Activated CD8-positive, alpha-beta T cell treated with anti-CD3 and anti-CD28 coated beads, Interleukin-2, amount 10 ng/mL, durations not matched to agents 7 days and 5 days (primary cell): ENCODE measurements at regions not wholly inside any gene's neighbourhood (a gene's known extent, or its start where the extent isn't known, plus 50 kb on each side); places are given as distances from the start of the nearest gene placed in this dataset.

Experiments
- ATAC-seq: fragments of 150-1000 bp; cut with Tn5 transposase; one replicate; pipeline ENCODE4 v1.10.0; 2021; ENCODE audit warnings: moderate library complexity
- CTCF ChIA-PET: fragments of 350-600 bp; sonication (Branson Sonifier 250); formaldehyde crosslinking; loops from one replicate; lab custom pipeline; 2021; ENCODE audit warnings: antibody characterized with exemption; lab: Charles Lee
- POLR2A ChIA-PET: fragments of 350-600 bp; sonication (Branson Sonifier 250); formaldehyde crosslinking; loops from one replicate; lab custom pipeline; 2021; ENCODE audit warnings: antibody characterized with exemption; lab: Charles Lee
- DNase-seq: peaks from one replicate; pipeline ENCODE4 v3.0.0-alpha.2; 2020
- H3K27ac Mint-ChIP-seq: one replicate; pipeline ENCODE4 v1.8.0; 2021; ENCODE audit warnings: mild to moderate bottlenecking, mixed read lengths
- H3K27me3 Mint-ChIP-seq: one replicate; pipeline ENCODE4 v1.8.0; 2021; ENCODE audit warnings: low read depth, mixed read lengths
- H3K36me3 Mint-ChIP-seq: one replicate; pipeline ENCODE4 v1.8.0; 2021; ENCODE audit warnings: low read depth, mixed read lengths
- H3K4me1 Mint-ChIP-seq: one replicate; pipeline ENCODE4 v1.8.0; 2021; ENCODE audit warnings: low read depth, mixed read lengths
- H3K4me3 Mint-ChIP-seq: one replicate; pipeline ENCODE4 v1.8.0; 2021; ENCODE audit warnings: mild to moderate bottlenecking, mixed read lengths
- H3K9me3 Mint-ChIP-seq: one replicate; pipeline ENCODE4 v1.8.0; 2022; ENCODE audit warnings: mixed read lengths; ENCODE audit not compliant: insufficient read depth

DNA sequence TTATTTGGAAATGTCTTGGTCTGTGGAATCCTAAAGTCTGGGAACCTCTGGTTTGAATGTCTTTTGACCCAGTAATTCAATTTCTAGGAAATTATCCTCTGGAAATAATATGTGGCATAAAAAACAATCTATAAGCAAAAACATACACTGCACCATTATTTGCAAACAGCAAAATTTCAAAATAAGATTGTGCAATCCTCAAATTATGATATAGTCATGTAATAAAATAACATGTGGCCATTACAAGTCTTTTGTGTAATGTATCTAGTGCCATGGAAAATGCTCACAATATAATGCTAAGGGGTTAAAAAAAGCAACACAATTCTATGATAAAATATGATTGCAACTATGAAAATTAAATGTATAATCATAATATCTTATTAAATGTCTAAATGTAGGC is 312.9 kb upstream of the RUNX1 start:
- H3K9me3 Mint-ChIP-seq, result no peaks in the 10 kb centered on the region
- ChIA-PET CTCF (no interaction called here), POLR2A (no interaction called here)
- H3K27me3 Mint-ChIP-seq, result no peaks in the 10 kb centered on the region
- H3K4me1 Mint-ChIP-seq, result no peaks in the 10 kb centered on the region
- DNase-seq (no peak), ATAC-seq (no peak)
- no peak overlapping the region for H3K27ac Mint-ChIP-seq
- no peak overlapping the region for H3K4me3 Mint-ChIP-seq
- H3K36me3 Mint-ChIP-seq, result no peaks in the 10 kb centered on the region

DNA sequence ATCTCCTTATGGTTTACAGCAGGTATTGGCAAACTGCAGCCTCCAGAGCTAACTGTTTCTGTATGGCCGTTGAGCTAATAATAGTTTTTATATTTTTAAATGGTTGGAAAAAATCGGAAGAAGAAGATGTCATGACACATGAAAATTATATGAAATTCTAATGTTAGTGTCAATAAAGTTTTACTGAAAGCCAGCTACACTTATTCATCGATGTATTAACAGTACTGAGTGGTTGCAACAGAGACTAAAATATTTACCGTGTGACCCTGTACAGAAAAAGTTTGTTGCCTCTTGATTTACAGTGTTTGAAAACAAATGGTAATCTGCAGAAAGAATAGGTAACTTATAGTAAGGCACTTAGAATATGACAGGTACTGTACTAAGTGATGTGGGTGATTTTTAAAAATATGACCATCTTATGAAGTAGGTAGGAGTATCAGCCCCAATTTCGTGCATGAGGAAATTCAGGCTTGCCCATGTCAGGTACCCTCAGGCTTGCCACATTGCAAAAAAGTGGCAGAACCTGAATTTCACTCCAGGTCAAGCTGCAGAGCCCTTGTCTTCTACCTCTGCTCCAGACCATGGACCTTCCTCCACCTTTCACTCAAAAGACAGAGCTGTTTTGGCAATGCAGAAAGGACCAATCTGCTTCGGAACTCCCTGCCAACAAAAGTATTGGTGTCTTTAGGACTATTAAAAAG is 311.9 kb upstream of the RUNX1 start:
- DNase-seq (no peak), ATAC-seq (no peak)
- H3K27me3 Mint-ChIP-seq, result no peaks in the 10 kb centered on the region
- no peaks in the 10 kb centered on the region for H3K9me3 Mint-ChIP-seq
- no peaks in the 10 kb centered on the region for H3K36me3 Mint-ChIP-seq
- POLR2A ChIA-PET, result no interaction called here
- CTCF ChIA-PET, result interaction anchor here (1.1 kb wide), 1 partner anchor 479 kb away, joined by 3 read pairs; no protein-coding TSS in a partner anchor
- no peaks in the 10 kb centered on the region for H3K4me1 Mint-ChIP-seq
- H3K4me3 Mint-ChIP-seq, result no peak overlapping the region
- H3K27ac Mint-ChIP-seq, result no peak overlapping the region

DNA sequence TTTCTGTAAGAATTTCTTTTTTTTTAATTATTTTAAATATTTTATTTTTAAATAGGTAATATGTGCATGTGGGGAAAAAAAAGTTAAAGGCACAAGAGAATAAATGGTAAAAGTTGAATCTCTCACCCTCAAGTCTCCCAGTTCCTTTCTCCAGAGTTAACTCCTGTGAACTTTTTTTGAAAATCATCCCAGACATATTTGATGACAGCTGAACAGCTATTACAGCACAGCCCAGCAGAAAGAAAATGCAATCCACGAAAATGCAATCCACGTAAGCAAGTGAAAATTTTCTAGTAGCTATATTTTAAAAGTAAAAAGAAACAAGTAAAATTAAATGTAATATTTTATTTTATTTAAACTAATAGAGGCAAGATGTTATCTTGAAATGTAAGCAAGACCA is 310.0 kb upstream of the RUNX1 start:
- Mint-ChIP-seq H3K36me3 (no peaks in the 10 kb centered on the region), H3K27ac (no peak overlapping the region), H3K4me3 (no peak overlapping the region), H3K4me1 (no peaks in the 10 kb centered on the region), H3K9me3 (no peaks in the 10 kb centered on the region), H3K27me3 (no peaks in the 10 kb centered on the region)
- ATAC-seq (no peak), DNase-seq (no peak)
- POLR2A ChIA-PET, result no interaction called here
- CTCF ChIA-PET, result no interaction called here

DNA sequence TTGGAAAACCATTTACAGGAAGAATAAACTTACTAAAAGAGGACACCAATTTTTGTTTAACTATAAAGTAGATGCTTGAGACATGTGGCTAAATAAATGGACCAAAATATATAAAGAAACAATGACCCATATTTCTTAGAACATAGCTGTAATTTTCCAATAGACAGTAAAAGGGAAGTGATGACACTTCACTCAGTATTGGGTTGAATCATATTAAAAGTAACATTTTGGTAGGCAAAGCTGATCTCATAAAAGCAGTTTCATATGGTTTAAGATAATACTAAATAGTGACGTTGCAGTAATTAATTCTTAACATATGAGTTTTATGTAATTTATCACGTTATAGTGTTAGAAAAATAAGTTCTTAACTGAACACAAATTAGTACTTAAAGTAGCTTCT is 308.9 kb upstream of the RUNX1 start:
- no peak for DNase-seq
- no peaks in the 10 kb centered on the region for H3K36me3 Mint-ChIP-seq
- no peaks in the 10 kb centered on the region for H3K9me3 Mint-ChIP-seq
- H3K27ac Mint-ChIP-seq, result no peak overlapping the region
- no peaks in the 10 kb centered on the region for H3K27me3 Mint-ChIP-seq
- ChIA-PET CTCF (interaction anchor here (1.4 kb wide), 1 partner anchor 42 kb away, joined by 4 read pairs; no protein-coding TSS in a partner anchor), POLR2A (no interaction called here)
- ATAC-seq, result no peak
- H3K4me1 Mint-ChIP-seq, result no peaks in the 10 kb centered on the region
- H3K4me3 Mint-ChIP-seq, result no peak overlapping the region

DNA sequence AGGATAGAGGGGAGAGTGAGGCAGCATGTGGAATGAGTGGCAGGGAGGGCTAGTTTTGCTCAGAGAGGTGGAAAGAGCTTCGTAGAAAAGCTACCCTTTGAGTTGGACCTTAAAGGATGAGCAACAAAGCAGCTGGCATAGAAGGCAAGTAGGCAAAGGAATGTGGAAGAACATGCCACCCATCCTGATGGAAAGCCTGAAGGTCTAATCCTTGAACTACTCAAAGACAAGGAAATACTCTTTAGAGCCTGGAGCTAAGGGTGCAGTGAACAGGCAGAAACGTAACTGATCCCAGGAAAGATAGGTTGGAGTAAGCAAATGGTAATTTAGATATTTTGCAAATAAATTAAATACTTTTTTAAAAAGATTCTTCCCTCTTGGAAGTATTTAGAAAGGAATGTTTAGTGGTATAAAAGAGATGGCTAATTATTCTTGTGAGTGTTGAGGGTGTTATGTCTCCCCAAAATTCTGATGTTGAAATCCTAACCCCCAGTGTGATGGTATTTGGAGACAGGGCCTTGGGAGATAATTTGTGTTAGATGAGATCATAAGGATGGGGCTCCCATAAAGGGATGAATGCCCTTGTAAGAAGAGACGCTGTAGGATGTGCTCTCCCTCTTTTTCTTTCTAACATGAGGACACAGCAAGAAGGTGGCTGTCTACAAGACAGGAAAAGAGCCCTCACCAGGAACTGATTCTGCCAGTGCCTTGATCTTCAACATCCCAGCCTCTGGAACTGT is 308.1 kb upstream of the RUNX1 start:
- ATAC-seq, result no peak
- Mint-ChIP-seq H3K4me1 (no peaks in the 10 kb centered on the region), H3K27me3 (no peaks in the 10 kb centered on the region), H3K4me3 (no peak overlapping the region), H3K36me3 (no peaks in the 10 kb centered on the region), H3K27ac (no peak overlapping the region), H3K9me3 (no peaks in the 10 kb centered on the region)
- no peak for DNase-seq
- ChIA-PET POLR2A (no interaction called here), CTCF (interaction anchor here (1.4 kb wide), 1 partner anchor 43 kb away, joined by 4 read pairs; no protein-coding TSS in a partner anchor)

DNA sequence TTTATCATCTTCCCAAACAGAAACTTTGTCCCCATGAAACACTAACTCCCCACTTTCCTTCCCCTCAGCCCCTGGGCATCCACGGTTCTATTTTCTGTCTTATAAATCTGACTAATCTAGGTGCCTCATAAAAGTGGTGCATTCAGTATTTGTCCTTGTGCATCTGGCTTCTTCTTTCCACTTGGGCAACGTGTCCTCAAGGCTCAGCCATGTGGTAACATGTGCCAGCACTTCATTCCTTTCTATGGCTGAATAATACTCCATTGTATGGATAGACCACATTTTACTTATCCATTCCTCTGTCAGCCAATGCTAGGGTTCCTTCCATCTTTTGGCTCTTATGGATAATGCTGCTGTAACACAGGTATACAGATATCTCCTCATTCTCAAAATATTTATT is 305.0 kb upstream of the RUNX1 start:
- no peak overlapping the region for H3K27ac Mint-ChIP-seq
- no peak overlapping the region for H3K4me3 Mint-ChIP-seq

DNA sequence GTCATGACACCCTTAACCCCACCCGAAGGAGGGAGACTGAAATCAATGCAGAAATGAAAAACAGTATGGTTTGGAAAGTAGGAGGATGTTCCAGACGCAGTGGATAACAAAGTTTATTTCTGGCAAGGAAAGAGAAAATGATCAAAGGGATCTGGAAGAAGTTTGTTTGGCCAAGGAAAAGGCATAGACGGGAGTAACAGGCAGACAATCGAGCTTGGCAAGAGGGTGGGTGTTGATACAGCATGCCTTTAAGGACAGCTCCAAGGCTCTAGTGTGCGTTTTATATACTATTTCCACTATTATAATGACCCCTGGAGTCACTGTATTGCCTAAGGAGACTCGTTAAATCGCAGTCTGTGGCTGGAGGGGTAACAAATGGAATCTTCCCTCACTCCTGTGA is 303.7 kb upstream of the RUNX1 start:
- POLR2A ChIA-PET, result no interaction called here
- Mint-ChIP-seq H3K27me3 (peaks cover 2% of the 10 kb centered on the region), H3K4me1 (no peaks in the 10 kb centered on the region)

More for the DNA sequence above, 305.0 kb upstream of the RUNX1 start:
- ATAC-seq, result no peak
- DNase-seq, result no peak
- Mint-ChIP-seq H3K4me1 (no peaks in the 10 kb centered on the region), H3K27me3 (peaks cover under 1% of the 10 kb centered on the region), H3K9me3 (no peaks in the 10 kb centered on the region), H3K36me3 (no peaks in the 10 kb centered on the region)
- ChIA-PET POLR2A (no interaction called here), CTCF (no interaction called here)

DNA sequence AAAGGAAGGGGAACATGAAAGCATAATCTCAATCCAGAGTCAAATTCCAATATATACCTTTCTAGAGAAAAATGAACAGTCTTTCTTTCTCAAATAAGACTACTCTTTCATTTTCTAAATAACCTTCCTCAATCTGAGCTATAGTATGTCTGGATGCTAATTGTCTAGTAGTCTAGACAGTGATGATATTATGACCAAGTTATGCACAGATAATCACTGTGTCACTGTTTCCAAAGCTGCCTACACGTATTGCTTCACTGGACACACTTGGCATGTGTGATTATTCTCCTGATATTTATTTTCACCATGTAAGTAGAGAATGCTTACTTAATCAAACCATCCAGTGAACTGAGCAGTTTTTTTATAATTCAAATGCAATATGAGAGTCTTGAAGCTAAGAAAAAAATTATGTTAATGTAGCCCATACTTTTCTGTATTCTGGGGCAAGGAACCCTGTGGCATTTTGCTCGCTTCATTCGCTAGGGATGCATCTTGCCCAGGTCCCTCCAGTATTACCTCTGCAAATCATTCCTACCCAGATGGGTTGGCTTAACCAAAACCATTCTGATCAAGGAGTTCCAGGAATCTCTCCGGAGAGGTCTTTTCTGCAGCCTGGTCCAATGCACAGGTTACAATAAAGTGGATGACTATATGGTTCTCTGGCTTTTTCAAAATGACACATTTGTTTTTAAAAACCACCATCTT is 303.1 kb upstream of the RUNX1 start:
- Mint-ChIP-seq H3K27ac (no peak overlapping the region), H3K36me3 (no peaks in the 10 kb centered on the region), H3K4me1 (no peaks in the 10 kb centered on the region), H3K27me3 (peaks cover 7% of the 10 kb centered on the region), H3K4me3 (no peak overlapping the region), H3K9me3 (no peaks in the 10 kb centered on the region)
- DNase-seq (no peak), ATAC-seq (no peak)
- POLR2A ChIA-PET, result no interaction called here
- CTCF ChIA-PET, result interaction anchor here (1.3 kb wide), 1 partner anchor 301 kb away, joined by 3 read pairs; no protein-coding TSS in a partner anchor

More for the DNA sequence above, 303.7 kb upstream of the RUNX1 start:
- CTCF ChIA-PET, result no interaction called here
- H3K36me3 Mint-ChIP-seq, result no peaks in the 10 kb centered on the region
- no peak overlapping the region for H3K4me3 Mint-ChIP-seq
- no peak overlapping the region for H3K27ac Mint-ChIP-seq
- DNase-seq, result no peak
- ATAC-seq, result no peak
- no peaks in the 10 kb centered on the region for H3K9me3 Mint-ChIP-seq

DNA sequence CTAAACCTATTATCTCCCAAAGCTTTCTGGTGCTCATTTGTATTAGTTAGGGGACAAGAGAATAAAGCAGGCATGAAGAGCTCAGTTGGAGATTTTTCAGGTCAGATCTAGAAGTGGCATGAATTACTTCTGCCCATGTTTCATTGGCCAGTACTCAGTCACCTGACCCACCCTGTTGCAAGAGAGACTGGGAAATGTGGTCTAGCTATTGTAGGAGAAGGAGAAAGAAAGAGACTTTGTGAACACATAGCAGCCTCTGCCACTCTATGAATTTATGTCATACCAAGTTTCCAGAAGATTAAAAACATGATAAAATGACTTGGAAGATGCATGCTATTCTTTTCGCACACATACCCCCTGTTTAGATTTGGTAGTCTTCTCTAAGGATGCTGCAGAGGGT is 302.3 kb upstream of the RUNX1 start:
- H3K9me3 Mint-ChIP-seq, result no peaks in the 10 kb centered on the region
- no peaks in the 10 kb centered on the region for H3K4me1 Mint-ChIP-seq
- ChIA-PET CTCF (interaction anchor here (1.3 kb wide), 1 partner anchor 300 kb away, joined by 3 read pairs; no protein-coding TSS in a partner anchor), POLR2A (no interaction called here)
- DNase-seq (no peak), ATAC-seq (no peak)
- no peak overlapping the region for H3K27ac Mint-ChIP-seq
- no peaks in the 10 kb centered on the region for H3K36me3 Mint-ChIP-seq
- H3K27me3 Mint-ChIP-seq, result peaks cover 9% of the 10 kb centered on the region
- H3K4me3 Mint-ChIP-seq, result no peak overlapping the region

DNA sequence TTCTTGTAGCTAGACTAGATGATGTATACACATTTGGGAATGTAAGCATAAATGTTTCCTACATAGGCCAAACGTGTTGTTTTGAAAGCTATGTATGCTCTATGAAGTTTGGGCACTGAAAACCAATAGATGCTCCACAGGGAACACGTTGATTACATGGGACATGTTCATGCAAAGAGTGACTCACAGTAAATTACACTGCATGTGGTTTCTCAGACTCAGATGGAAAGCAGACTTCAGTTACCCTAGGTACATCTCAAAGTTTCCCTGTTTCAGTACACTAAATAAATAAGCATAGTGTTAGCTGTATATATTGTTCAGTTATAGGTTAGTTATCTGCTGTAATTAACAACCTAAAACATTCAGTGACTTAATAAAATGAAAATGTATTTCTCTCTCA is 301.9 kb upstream of the RUNX1 start:
- Mint-ChIP-seq H3K9me3 (no peaks in the 10 kb centered on the region), H3K27ac (no peak overlapping the region), H3K36me3 (no peaks in the 10 kb centered on the region), H3K4me1 (no peaks in the 10 kb centered on the region), H3K27me3 (peaks cover 9% of the 10 kb centered on the region), H3K4me3 (no peak overlapping the region)
- no peak for ATAC-seq
- DNase-seq, result no peak
- ChIA-PET CTCF (interaction anchor here (1.3 kb wide), 1 partner anchor 299 kb away, joined by 3 read pairs; no protein-coding TSS in a partner anchor), POLR2A (no interaction called here)

DNA sequence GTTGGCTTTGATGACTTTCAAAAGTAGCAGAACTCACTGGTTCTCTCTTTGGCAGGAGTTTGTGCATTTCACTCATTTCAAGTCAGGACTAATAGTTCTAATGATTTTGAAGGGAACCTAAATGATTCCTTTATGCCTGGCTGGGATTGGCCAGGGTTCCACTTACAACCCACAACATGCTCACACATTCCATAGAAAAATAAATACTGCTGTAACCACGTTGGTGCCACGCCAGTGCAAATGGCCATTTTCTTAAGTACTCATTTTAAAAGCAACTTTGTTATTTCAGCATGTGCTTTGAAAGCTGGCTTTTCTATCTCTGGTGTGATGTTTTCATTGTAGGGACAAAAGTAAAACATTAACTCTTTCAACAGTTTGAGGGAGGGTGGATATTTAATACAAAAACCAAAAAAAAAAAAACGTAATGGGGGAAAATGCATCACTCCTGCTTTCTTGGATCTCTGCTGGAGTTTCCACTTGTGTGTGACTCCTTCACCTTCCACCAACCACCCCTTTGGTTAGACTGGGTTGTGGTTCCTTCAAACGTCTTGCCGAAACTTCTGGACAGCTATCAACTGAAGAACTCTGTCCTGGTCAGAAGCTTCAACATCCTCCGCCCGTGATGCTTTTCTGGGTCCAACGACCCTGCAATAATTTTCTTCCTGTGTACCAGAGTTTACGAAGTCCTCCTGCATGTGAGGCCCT is 300.4 kb upstream of the RUNX1 start:
- Mint-ChIP-seq H3K4me1 (no peaks in the 10 kb centered on the region), H3K9me3 (no peaks in the 10 kb centered on the region), H3K27me3 (peaks cover 9% of the 10 kb centered on the region), H3K36me3 (no peaks in the 10 kb centered on the region), H3K4me3 (no peak overlapping the region), H3K27ac (no peak overlapping the region)
- CTCF ChIA-PET, result no interaction called here
- POLR2A ChIA-PET, result no interaction called here
- DNase-seq, result no peak
- ATAC-seq, result no peak
